ENCODE measurements at regions not wholly inside any gene's neighbourhood (a gene's known extent, or its start where the extent isn't known, plus 50 kb on each side); places are given as distances from the start of the nearest gene placed in this dataset.
A peak's percentile ranks its signal among the peaks of the same experiment; 100 is the strongest.

- CTCF ChIA-PET: no interaction called here
Observed at GRCh38 chr4:8780596-8781368, 90.9 kb downstream of the HMX1 start.

GRCh38 chr4:8780086-8780485, 91.6 kb downstream of the HMX1 start:
- no peak for TF ChIP-seq CTCF (conservative IDR thresholded peaks at IDR 0.05; ENCODE audit: low read depth)
- CTCF ChIA-PET: no interaction called here
- no peak overlapping the region for H3K27ac ChIP-seq
- POLR2A ChIA-PET (ENCODE audit: low non-redundant PET): interaction anchor here (0.6 kb wide), 1 partner anchor 37 kb away, joined by 3 read pairs; no protein-coding TSS in a partner anchor
- DNase-seq (ENCODE audit: low spot score): no peak

More at GRCh38 chr4:8780596-8781368, 90.9 kb downstream of the HMX1 start:
- no peak for TF ChIP-seq CTCF (conservative IDR thresholded peaks at IDR 0.05; ENCODE audit: low read depth)
- POLR2A ChIA-PET (ENCODE audit: low non-redundant PET): no interaction called here
- H3K27ac ChIP-seq: no peak overlapping the region
- no peak for DNase-seq (ENCODE audit: low spot score)

- ChIA-PET POLR2A (ENCODE audit: low non-redundant PET) (interaction anchor here (0.6 kb wide), 1 partner anchor 38 kb away, joined by 3 read pairs; no protein-coding TSS in a partner anchor), CTCF (no interaction called here)
- H3K27ac ChIP-seq: no peak overlapping the region
Observed at GRCh38 chr4:8779490-8779932, 92.1 kb downstream of the HMX1 start.

GRCh38 chr4:8778760-8779159, 92.9 kb downstream of the HMX1 start:
- TF ChIP-seq CTCF (conservative IDR thresholded peaks at IDR 0.05; ENCODE audit: low read depth): no peak
- CTCF ChIA-PET: no interaction called here
- DNase-seq (ENCODE audit: low spot score): no peak

More at GRCh38 chr4:8779490-8779932, 92.1 kb downstream of the HMX1 start:
- no peak for DNase-seq (ENCODE audit: low spot score)
- no peak for TF ChIP-seq CTCF (conservative IDR thresholded peaks at IDR 0.05; ENCODE audit: low read depth)

GRCh38 chr4:8778291-8778690, 93.3 kb downstream of the HMX1 start:
- ChIA-PET POLR2A (ENCODE audit: low non-redundant PET) (no interaction called here), CTCF (no interaction called here)
- TF ChIP-seq CTCF (conservative IDR thresholded peaks at IDR 0.05; ENCODE audit: low read depth): no peak
- no peak for DNase-seq (ENCODE audit: low spot score)
- H3K27ac ChIP-seq: no peak overlapping the region

More at GRCh38 chr4:8778760-8779159, 92.9 kb downstream of the HMX1 start:
- H3K27ac ChIP-seq: no peak overlapping the region
- POLR2A ChIA-PET (ENCODE audit: low non-redundant PET): no interaction called here

- POLR2A ChIA-PET (ENCODE audit: low non-redundant PET): no interaction called here
- DNase-seq (ENCODE audit: low spot score): peak; percentile 4
- CTCF ChIA-PET: no interaction called here
- no peak for TF ChIP-seq CTCF (conservative IDR thresholded peaks at IDR 0.05; ENCODE audit: low read depth)
- H3K27ac ChIP-seq: no peak overlapping the region
Observed at GRCh38 chr4:8777320-8778196, 94.1 kb downstream of the HMX1 start.

Measured in RWPE1 (cell line).